AG10803 (cell line): ENCODE measurements at regions not wholly inside any gene's neighbourhood (a gene's known extent, or its start where the extent isn't known, plus 50 kb on each side); places are given as distances from the start of the nearest gene placed in this dataset.

Experiments used
- DNase-seq: peaks from one replicate; pipeline ENCODE4 v3.0.0; 2010; ENCODE audit warnings: low read depth
- H3K4me3 ChIP-seq: 2 replicates; pipeline ENCODE4 v1.5.1; 2011; ENCODE audit warnings: mild to moderate bottlenecking, low read length, control low read depth
- TF ChIP-seq, protein P1 (sequence below): conservative IDR thresholded peaks from 2 replicates; pipeline ENCODE4 v1.5.1; 2011; ENCODE audit warnings: mild to moderate bottlenecking, low read length, control low read depth, inconsistent platforms

DNA sequence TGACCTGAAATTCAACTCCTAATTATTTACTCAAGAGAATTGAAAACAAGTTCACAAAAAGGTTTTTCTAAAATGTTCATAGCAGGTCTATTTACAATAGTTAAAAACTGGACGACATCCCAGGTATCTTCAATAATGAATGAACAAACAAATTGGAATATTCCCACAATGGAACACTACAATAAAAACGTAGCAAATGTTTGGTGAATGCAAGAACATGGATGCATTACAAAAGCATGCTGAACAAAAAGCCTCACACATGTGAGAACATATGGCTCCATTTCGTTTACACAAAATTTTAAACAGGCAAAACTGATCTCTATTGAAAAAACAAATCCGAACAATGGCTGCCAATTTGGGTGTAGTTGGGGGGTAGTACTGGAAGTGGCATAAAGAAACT lies 669.9 kb downstream of the MTRR start:
- no peak overlapping the region for H3K4me3 ChIP-seq
- TF ChIP-seq, protein P1, sequence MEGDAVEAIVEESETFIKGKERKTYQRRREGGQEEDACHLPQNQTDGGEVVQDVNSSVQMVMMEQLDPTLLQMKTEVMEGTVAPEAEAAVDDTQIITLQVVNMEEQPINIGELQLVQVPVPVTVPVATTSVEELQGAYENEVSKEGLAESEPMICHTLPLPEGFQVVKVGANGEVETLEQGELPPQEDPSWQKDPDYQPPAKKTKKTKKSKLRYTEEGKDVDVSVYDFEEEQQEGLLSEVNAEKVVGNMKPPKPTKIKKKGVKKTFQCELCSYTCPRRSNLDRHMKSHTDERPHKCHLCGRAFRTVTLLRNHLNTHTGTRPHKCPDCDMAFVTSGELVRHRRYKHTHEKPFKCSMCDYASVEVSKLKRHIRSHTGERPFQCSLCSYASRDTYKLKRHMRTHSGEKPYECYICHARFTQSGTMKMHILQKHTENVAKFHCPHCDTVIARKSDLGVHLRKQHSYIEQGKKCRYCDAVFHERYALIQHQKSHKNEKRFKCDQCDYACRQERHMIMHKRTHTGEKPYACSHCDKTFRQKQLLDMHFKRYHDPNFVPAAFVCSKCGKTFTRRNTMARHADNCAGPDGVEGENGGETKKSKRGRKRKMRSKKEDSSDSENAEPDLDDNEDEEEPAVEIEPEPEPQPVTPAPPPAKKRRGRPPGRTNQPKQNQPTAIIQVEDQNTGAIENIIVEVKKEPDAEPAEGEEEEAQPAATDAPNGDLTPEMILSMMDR = no peak
- no peak for DNase-seq

DNA sequence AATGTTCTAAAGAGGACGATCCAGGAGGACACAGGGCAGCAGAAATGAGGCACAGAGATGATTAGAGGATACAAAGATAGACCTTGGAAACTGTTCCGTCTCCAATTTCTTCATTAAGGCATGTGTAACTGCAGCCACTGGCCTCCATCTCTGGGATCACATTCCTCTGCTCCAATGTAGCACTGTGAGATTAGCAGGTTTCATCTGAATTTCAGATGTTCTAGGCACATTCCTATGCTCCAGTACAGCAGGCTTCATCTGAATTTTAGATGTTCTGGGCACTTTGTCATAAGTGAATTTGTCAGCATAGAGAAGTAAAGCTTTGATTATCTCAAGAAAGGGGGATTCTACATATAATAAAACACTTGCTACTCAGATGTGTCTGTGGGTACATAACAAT lies 671.4 kb downstream of the MTRR start:
- no peak overlapping the region for H3K4me3 ChIP-seq
- no peak for DNase-seq
- TF ChIP-seq, protein P1 = no peak

DNA sequence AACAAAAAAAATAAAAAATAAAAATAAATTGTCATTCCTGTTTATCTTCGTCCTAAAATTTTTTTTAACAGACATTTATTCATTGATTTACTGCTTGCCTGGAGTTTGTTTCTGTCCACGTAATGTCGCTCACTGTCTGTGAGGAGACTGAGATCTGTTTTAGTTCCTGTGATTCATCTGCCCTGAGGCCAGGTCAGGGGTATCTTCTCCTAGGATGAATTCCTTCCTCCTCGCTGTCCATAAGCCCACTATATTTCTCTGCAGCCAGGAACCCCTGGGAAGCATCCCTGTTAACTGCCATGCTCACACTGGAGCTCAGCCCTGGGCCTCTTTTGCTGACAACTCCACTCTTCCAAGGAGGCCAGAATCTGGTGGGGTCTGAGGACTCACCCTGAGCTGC lies 682.0 kb downstream of the MTRR start:
- TF ChIP-seq, protein P1 = no peak
- H3K4me3 ChIP-seq = no peak overlapping the region
- DNase-seq = no peak

DNA sequence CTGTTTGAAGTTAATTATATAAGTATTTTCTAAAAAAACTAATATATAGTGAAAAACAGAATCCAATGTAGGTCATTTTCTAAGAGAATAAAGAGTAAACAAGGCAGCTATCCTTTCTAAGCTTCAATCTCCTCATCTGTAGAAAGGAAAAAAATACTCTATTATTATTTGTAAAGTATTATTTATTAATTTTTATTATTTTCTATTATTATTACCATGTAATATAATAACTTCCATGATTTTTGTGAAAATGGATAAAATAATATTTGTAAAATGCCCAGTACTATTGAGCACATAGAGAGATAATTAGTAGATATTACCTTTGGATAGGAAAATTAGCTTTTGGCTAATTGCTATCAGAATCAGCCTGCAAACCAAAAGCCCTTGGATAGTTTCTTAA lies 684.4 kb downstream of the MTRR start:
- no peak overlapping the region for H3K4me3 ChIP-seq
- TF ChIP-seq, protein P1 = no peak
- no peak for DNase-seq

DNA sequence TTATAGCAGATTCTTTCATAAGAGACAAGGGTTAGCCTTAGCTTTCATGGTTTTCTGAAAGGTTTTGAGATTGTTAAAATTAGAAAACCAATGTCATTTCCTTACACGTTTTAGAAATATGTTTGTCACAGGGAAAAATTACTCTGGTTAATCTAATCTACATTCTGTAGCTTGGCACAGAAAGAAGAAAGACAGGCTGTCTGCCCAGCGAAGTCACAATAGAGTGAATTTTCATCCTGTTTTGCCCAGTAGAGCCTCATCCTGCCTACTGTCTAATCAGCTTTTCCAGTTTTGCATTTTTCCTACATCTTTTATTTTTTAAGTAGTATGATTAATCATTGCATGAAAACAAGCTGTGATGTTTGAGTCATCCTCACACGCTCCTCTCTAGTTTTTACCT lies 688.8 kb downstream of the MTRR start:
- H3K4me3 ChIP-seq = no peak overlapping the region
- DNase-seq = no peak
- TF ChIP-seq, protein P1 = no peak

DNA sequence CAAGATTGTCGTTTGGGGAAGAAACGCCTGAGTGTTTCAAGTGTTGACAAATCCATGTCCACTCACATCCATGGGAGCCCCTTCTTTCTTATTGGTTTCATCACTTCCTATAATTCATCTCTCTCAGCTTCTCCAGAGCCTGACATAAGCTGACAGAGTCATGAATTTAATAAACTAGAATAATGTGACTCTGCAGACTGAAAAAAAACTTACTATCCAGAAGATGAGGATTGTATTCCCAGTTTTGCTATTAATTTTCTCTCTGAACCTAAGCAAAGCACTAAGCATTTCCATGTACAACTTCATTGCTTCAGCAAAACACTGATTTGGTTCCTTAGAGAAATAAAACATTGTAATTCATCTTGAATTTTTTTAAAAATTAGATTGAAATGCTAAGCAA lies 691.8 kb downstream of the MTRR start:
- H3K4me3 ChIP-seq = no peak overlapping the region
- DNase-seq = no peak
- TF ChIP-seq, protein P1 = no peak

DNA sequence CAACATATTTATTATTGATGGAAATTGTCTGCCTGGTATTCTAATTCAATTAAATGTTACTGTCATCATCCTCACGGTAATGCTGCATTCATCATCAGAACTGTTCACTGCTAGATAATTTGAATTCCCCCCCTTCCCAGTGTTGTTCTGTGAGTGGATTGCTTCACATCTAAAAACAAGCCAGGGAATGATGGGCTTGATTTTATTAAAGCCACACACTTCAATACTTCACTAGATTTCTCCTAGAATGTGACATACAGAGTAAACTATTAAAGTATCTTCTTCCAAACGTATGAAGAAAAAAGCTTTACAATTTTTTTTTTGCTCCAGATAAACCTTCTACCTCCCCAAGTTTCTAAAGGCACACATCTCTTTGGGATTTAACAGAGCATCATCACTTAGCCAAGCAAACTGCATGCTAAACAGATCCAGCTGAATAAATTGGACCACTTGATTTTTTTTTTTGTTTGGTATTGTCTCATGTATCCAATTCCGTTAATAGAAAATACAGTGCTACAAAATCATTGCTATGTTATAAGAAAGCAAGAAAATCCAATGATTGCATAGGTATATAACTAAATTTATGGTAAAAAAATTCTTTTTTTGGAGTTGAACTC lies 692.4 kb downstream of the MTRR start:
- TF ChIP-seq, protein P1 = no peak
- no peak for DNase-seq
- no peak overlapping the region for H3K4me3 ChIP-seq
